ENCODE measurements at regions not wholly inside any gene's neighbourhood (a gene's known extent, or its start where the extent isn't known, plus 50 kb on each side); places are given as distances from the start of the nearest gene placed in this dataset.
"Not testable (repeated sequence)": the region's sequence is repeated elsewhere in the genome, so short reads cannot be mapped to it uniquely, and the experiment has no call there.

DNA sequence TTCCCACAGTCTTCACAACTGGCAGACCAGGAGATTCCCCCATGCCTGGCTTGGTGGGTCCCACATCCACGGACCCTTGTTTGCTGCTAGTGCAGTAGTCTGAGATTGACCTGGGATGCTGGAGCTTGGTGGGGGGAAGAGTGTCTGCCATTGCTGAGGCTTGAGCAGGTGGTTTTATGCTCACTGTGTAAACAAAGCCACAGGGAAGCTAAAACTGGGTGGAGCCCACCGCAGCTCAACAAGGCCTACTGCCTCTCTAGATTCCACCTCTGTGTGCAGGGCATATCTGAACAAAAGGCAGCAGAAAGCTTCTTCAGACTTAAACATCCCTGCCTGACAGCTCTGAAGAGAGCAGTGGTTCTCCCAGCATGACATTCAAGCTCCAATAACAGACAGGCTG is 177.3 kb upstream of the ETV3 start:
- DNase-seq = no peak

DNA sequence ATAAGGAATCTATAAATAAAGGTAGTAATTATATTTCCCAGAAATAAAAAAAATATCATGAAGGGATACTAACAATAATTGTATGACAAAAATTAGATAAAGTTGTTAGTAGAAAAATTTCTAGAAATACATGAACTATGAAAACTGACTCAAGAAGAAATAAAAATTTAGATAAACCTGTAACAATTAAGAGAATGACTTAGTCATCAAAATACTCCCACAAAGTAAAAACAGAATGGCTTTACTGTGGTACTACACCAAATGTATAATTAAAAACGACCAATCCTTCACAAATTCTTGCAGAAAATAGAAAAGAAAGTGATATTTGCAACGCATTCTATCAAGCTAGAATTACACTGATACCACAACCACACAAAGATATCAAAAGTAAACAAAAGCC is 176.2 kb upstream of the ETV3 start:
- no peak for DNase-seq

DNA sequence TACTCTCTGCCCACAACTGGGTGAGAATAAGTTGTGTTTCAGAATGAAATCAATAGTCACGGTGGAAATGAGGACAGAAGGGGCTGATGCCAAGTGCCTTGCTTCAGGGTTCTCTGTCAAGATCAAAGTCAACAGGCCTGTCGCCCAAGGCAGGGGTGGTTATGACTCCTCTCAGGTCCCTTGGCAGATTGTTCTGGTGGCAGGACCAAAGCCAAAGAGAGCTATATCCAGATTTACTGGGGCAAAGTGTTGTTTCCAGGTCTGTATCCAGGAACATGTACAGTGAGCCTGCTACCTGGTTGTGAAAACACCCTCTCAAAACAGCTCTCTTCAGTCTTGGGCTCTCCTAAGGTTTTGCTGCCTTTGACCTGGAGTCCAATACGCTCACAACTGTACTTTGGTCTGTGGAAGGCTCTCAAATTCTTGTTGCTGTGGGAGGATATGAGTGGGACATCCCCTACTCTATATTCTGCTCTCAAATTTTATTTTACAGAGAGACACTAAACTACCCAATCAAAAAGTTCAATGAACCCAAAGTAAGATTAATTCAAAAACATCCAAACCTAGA is 175.1 kb upstream of the ETV3 start:
- no peak for DNase-seq

DNA sequence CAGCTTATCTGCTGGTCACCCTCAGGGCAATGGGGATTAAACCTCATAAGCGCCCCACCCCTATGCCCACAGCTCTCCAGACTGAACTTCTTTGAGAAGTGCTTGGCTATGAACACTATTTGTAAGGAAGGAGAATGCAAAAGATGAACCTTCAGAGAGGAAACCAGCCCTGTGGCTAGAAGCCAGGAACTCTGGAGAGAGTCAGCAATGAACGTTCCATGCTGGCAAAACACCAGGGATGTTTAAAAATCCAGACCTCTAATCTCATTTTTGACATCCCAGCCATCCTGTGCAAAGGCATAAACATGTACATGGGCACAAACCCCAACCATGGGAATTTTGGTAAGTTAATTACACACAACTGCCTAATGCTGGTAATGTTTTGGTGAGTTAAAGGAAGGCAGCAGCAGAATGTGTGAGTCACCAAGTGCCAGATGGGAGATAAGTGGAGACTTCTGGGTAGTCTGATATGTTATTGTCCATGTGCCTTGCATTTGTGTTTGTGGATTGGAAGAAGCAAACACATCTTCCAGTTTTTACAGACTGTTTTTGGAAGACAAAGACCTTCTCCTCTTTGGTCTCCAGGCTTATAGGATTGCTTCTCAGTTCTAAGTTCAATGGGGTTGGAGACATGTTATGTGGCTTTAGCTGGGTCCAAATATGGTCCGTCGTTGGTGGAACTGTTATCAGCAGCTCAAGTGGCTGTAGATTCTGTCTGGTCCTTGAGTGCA is 174.1 kb upstream of the ETV3 start:
- DNase-seq = no peak

DNA sequence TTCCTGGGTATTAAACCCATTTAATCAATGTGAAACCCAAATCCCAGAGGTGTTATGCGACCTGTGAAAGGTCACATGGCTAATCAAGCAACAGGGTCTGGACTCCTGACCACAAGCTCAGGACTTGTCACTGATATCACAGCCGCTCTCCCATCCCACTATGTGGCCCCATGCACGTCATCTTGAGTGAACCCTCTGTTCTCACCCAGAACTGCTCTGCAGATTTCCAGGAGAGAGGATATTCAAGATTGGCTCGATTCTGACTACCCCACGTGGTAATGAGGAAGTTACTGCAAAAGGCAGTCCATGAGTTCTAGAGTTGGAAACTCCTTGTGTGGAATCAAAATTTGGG is 173.5 kb upstream of the ETV3 start:
- no peak for DNase-seq

DNA sequence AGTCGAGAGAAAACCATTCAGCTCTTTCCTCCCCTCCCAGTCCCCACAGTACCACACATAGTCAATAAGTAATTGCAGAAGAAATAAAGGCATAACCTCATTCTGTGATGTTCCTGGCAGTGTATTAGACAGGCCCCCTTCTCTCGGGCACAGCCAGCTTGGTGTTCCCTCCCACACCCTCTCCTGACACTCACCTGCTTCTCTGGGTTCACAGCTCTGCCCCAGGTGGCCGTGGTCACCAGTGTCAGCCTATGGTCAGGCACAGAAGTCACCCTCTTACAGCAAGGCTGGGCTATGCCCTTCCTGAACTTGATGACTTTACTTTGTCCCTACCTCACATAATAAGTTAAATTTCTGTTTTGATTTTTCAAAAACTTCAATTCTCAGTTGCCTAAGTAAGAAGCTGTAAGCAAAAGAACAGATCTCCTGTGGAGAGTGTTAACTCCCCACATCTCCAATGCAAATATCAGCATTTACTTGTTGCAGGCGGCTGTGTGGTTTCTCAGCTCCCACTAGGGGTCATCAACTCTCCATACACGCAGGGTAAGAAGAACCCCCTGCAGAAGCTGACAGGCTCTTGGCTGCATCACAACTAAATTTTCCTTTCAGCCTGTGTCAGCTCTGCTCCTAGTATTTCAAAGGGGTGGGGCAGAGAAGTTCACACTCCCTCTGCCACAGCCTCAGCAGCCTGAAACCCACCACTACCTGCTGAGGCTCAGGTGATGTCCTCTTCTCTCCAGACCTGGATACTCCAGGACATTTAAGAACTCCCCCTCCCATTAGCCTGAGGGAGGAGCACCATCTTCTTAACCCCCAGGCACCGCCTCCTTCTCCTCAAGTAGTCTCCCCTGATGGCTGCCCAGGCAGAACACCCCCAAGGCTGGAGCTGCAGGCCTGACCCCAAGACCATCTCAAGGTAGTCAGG is 172.9 kb upstream of the ETV3 start:
- DNase-seq = not testable (repeated sequence)

DNA sequence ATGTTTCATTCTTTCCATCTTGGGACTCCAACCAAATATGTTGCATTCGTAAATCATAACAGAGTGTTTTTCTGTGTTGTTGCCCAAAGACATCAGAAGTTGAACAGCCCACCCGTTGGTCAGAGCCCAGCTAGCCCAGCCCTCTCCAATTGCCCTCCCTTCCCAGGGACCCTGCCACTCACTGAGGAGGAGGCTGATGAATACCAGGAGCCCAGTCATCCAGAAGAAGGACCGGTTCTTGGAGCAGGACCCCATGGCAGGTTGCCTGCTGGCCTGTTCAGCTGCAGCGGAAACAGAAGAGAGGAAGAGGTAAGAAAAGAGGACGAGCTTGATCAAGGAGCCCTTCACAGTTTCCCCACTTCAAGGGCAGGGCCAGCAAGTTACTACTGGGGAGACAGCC is 172.2 kb upstream of the ETV3 start:
- no peak for DNase-seq

DNA sequence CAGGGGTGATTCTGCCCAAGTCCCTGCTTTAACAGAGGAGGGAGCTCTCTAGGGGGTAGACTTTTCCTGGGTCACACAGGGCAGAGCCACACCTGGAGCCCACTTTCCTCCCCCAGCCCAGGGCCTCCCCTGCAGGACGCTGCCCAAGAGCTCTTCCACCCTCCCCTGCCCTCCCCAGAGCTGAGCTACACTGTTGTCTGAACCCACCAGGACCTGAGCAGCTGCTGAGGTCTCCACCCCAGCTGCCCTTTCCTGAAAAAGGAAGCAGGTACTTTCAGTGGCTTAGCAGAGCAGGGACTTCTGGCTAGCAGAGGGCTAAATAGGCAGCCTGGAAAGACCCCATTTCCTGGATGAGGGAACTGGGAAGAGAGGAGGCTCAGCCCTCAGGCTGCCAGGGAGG is 169.3 kb upstream of the ETV3 start:
- DNase-seq = no peak

DNA sequence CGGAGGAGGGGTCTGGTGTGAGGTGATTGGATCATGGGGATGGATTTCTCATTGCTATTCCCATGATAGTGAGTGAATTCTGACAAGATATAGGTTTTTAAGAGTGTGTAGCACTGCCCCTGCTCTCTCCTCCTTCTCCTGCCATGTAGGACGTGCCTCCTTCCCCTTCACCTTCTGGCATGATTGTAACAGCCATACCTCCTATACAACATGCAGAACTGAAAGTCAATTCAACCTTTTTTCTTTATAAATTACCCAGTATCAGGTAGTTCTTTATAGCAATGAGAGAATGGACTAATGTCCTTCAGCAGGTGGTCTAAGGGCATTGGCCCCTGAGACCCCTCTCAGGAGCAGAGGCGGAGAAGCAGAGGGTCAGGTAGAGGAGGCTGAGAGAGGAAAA is 168.7 kb upstream of the ETV3 start:
- no peak for DNase-seq

DNA sequence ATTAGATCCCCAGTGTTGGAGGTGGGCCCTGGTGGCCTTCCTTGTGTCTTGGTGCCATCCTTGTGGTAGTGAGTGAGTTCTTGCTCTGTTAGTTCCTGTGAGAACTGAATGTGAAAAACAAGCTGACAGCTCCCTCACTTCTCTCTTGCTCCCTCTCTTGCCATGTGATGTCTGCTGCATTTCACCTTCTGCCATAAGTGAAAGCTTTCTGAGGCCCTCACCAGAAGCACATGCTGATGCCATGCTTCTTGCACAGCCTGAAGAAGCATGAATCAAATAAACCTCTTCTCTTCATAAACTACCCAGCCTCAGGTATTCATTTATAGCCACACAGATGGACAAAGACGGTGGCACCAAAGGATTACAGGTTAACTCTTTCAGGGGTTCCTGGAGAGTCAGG is 166.1 kb upstream of the ETV3 start:
- no peak for DNase-seq

DNA sequence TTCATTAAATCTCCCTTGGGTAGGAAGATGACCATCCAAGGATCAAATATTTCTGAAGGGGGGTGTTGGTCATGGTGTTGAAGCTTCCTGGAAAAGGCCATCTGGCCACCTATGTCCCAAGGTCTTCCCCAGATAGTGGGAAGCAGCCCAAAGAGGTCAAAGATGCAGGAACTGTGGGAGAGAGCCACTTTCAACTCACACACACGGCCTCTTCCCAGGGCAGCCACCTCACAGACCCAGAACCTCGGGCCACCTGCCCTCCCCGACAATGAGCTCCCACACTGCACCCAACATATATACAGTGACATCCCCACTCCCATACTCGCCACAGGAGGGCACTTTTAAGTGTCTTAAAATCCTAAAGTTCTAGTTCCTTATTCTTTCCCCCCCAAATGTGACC is 164.5 kb upstream of the ETV3 start:
- DNase-seq = no peak

DNA sequence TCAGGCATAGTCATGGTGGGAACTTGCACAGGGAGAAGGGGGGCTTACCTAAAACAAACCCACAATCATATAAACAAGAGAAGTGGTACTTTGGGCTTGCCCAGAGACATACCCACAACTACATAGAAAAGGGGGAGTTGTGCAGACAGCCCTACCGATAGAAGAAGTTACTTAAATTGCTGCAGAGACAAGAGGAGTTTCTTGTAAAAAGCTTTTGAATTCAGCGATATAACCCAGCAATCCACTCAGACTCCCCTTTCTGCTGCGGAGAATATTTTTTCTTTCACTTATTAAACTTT is 164.0 kb upstream of the ETV3 start:
- DNase-seq = no peak

DNA sequence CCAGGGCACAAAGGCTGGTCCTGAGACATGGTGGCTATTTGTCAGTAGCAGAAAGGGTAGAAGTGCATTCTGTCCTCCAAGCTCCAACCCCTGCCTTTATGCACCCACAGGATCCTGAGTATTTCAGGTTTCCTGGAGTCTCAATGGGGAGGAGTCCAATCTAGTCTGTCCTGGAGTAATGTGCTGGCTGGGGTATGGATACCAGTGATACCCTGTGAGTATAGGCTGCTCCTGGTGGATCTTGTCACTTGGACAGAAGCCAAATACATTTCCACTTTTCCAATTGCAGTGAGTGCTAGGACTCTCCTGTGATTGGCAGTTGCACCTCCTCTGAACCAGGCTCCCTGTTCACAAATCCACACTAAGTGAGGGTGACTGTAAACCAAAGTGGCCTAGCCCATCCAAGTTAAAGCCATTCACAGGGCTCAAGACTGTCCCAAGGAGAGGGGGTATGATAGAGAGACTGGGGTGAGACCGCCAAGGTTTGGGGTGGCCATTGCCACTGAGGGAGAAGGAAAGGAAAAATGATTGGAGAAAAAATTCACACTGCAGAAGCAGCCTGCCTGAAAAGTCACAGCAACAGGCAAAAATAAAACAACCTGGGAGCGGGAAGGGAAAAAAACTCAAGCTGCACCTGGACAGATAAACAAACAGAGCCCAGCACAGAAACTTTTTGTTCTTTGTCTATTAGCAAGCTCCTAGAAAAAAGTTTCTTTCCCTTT is 163.4 kb upstream of the ETV3 start:
- no peak for DNase-seq

DNA sequence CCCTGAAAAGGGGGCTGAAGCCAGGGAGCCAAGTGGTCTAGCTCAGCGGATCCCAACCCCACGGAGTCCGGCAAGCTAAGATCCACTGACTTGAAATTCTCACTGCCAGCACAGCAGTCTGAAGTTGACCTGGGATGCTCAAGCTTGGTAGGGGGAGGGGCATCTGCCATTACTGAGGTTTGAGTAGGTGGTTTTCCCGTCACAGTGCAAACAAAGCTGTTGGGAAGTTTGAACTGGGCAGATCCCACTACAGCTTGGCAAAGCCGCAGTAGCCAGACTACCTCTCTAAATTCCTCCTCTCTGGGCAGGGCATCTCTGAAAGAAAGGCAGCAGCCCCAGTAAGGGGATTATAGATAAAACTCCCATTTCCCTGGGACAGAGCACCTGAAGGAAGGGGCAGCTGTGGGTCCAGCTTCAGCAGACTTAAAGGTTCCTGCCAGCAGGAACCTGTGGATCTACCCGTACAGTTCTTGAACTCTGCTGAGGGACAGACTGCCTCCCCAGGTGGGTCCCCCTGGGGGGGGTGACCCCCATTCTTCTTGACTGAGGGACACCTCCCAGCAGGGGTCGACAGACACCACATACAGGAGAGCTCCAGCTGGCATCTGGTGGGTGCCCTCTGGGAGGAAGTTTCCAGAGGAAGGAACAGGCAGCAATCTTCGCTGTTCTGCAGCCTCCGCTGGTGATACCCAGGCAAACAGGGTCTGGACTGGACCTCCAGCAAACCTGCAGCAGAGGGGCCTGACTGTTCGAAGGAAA is 156.4 kb upstream of the ETV3 start:
- not testable (repeated sequence) for DNase-seq

DNA sequence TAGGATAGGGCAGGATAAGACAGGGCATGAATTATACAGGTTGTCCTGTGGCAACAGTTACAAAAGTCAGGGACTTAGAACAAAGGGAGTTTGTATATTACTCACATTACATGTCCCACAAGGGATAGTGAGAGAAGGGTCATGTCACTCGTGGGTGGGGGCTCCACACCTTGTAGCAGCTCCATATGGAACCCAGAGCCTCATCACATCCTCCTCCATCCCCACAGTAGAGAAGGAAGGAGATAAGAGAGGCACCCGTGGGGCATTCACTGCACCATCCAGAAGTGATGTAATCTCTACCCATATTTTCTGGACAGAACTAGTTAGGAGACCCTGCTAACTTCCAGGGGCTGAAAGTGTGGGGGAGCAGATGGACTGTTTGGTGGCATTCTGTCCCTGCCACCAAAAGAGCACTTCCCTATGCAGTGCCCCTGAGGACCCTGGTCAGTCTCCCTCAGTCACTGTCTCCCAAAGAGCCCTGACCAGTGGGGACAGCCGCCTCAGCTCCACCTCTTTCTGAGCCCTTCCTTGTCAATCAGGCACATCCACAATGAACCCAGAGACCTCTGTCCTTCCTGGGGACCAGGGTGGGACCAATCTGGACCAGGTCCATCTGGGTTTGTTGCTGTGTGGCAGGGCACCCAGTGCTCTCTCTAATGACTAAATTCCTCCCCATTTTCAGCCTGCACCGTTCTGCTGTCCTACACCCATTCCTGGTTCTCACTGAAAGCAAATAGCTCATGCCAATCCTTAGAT is 154.8 kb upstream of the ETV3 start:
- DNase-seq = no peak

DNA sequence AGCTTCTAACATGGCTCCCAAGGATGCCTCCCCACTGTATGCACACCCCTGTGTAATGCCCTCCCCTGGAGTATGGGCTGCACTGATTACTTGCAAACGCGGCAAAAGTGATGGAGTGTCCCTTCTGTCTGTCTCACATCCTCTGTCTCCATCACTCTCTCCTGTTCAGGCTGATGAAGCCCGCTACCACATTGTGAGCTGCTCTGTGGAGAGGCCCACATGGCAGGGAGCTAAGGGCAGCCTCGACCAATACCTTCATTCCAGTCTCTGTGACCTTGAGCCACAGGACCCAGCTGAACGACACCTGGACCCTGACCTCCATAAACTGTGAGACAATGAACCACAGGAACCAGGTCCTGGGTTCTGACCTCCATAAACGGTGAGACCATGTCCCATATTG is 154.1 kb upstream of the ETV3 start:
- no peak for DNase-seq

DNA sequence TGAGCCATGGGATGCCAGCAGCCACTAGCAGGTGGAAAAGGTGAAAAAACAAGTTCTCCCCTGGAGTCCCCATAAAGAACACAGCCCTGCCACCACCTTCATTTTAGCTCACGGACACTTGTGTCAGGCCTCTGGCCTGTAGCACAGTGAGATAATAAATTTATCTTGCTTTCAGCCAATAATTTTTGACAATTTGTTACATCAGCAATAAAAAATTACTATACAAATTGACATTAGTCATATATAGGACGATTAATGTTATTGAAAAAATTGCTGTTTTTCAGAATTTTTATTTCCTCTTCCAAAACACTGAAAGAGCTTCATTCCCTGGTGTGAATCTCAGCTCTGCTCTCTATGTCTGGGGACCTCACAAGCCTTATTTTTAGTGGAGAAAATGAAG is 152.9 kb upstream of the ETV3 start:
- DNase-seq = no peak

DNA sequence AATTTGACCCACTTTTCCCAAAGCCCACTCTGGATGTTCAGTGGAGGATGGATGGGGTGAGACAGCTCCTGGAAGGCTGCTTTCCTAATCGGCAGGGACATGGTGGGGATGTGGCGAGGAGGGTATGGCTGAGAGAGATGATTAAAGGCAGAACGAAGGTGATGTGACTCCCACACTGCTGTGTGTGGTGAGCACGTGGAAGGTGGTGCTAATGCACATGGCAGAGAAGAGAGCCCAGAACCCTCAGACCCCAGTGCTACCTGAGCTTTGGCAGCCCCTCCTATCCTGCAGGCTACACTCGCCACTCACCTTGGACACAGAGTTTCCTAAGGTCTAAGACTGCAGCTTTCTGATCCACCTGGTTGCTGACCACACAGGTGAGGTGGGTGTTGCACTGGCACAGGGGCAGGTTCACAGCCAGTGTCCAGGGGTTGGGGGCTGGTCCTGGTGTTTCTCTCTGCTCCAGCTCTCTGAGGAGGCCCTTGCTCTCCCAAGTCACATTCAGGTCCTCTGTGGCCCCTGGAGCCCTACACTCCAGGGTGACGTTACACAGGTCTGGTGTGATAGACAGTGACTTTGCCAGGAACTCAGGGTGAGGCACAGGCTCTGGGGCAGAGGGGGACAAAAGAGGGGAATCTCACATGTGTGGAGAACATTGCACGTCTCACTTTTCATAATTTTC is 151.4 kb upstream of the ETV3 start:
- no peak for DNase-seq

DNA sequence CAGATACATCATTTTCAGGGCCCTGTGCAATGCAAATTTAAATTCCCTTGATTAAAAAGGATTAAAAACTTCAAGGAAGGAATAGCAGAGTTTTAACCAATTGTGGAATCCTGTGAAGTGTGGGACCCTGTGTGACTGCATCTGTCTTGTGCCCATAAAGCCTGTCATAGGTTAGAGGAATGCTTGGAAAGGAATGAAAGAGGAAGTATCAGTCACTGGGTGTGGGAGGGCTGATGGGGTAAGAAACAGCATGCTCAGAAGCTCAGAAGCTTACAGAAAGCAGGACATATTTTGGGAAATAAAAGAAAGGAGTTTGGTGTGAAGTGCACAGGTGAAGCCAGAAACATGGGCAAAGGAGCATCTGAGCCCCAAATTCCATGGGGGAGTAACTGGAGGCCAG is 150.8 kb upstream of the ETV3 start:
- no peak for DNase-seq

DNA sequence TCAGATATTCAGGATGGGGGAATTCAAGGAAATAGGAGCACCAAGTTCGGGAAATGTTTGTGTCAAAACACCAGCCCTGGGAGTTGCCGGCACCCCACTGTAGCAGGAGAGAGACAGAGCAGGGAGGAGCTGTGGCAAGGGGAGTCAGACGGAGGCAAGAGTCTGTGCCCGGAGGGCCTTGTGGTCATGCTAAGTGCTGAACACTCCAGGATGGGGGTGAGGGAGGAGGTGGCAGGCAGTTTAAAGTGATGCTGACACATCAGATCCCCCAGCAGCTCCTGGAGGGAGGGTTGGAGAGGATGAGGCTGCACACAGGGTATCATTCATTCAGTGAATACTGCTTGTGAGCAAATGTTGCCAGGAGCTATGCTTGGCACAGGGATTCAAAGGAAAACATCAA is 150.3 kb upstream of the ETV3 start:
- DNase-seq = no peak

DNA sequence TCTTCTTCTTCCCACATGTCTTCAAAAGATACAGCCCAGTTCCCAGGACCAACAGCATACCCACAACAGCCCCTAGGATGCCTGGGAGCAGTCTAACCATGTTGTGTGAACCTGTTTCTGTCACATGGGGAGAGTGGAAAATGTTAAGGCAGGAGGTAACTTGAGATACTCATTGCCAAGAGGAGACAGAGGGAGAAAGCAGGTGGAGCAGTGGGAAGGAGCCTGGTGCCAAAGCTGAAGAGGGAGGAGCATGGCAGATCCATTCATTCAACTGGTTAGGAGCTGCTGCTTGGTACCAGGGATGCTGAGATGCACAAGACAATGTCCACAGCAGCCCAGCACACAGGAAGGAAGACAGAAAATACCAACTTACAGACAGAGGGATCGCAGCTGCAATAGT is 149.8 kb upstream of the ETV3 start:
- no peak for DNase-seq

DNA sequence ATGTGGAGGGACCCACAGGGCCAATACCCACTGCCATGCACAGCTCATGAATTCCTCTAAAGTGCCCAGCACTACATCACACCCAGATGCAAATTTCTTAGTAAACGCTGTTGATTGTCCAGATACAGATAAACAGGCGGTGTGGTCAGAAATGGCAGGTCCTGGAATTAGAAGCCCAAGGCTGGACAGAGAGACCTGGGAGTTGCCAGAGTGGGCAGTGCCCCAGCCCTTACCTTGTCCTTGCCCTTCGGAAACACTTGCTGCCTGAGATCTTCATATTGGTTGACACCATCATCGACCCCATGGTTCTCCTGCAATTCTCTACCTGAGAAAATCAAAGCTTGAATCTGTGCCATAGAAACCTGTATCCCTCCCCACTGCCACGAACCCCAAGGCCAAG is 149.3 kb upstream of the ETV3 start:
- no peak for DNase-seq
